Mammary epithelial cell (primary cell): ENCODE measurements at regions not wholly inside any gene's neighbourhood (a gene's known extent, or its start where the extent isn't known, plus 50 kb on each side); places are given as distances from the start of the nearest gene placed in this dataset.

Source experiments
- EZH2 ChIP-seq: IDR thresholded peaks from 2 replicates; pipeline ENCODE4 v1.6.1; 2012; ENCODE audit warnings: low read length, inconsistent platforms, borderline replicate concordance
- TF ChIP-seq, protein P1 (sequence below), 2 donors: IDR thresholded peaks in 1 of 2; conservative IDR thresholded peaks in 1 of 2; 2 replicates each; pipeline ENCODE4 v1.5.1; 2011 to 2012; ENCODE audit warnings: inconsistent platforms in 2 of 2, low read length in 2 of 2, mild to moderate bottlenecking in 2 of 2, control low read depth in 1 of 2, low read depth in 1 of 2; ENCODE audit not compliant: insufficient read depth in 1 of 2; ENCODE audit errors: extremely low read depth in 1 of 2

GRCh38 chr15:35834866-35835265, 288.9 kb upstream of the DPH6 start:
- TF ChIP-seq, protein P1, sequence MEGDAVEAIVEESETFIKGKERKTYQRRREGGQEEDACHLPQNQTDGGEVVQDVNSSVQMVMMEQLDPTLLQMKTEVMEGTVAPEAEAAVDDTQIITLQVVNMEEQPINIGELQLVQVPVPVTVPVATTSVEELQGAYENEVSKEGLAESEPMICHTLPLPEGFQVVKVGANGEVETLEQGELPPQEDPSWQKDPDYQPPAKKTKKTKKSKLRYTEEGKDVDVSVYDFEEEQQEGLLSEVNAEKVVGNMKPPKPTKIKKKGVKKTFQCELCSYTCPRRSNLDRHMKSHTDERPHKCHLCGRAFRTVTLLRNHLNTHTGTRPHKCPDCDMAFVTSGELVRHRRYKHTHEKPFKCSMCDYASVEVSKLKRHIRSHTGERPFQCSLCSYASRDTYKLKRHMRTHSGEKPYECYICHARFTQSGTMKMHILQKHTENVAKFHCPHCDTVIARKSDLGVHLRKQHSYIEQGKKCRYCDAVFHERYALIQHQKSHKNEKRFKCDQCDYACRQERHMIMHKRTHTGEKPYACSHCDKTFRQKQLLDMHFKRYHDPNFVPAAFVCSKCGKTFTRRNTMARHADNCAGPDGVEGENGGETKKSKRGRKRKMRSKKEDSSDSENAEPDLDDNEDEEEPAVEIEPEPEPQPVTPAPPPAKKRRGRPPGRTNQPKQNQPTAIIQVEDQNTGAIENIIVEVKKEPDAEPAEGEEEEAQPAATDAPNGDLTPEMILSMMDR (conservative IDR thresholded peaks at IDR 0.05 in 1 of 2, IDR thresholded peaks at IDR 0.05 in 1 of 2; ENCODE audit: extremely low read depth in 1 of 2, insufficient read depth in 1 of 2, low read depth in 1 of 2, low read length in 2 of 2), result no peak
- TF ChIP-seq EZH2, result no peak
